ENCODE measurements at regions not wholly inside any gene's neighbourhood (a gene's known extent, or its start where the extent isn't known, plus 50 kb on each side); places are given as distances from the start of the nearest gene placed in this dataset.

- Histone ChIP-seq H3K27me3 (ENCODE audit: control insufficient read depth, insufficient read depth, low read length) (no peaks in the 10 kb centered on the region), H3K36me3 (ENCODE audit: control insufficient read depth, insufficient read depth, low read length) (no peaks in the 10 kb centered on the region), H3K4me3 (ENCODE audit: low read depth, low read length) (no peak overlapping the region)
- DNase-seq (ENCODE audit: low read depth), result no peak
- no peak for FAIRE-seq
- TF ChIP-seq CTCF (IDR thresholded peaks at IDR 0.05; ENCODE audit: insufficient read depth, low read length, severe bottlenecking), result no peak
Measured at GRCh38 chr5:174984863-174985262, 260.5 kb downstream of the MSX2 start.

- DNase-seq (ENCODE audit: low read depth), result no peak
- no peaks in the 10 kb centered on the region for H3K36me3 ChIP-seq (ENCODE audit: control insufficient read depth, insufficient read depth, low read length)
- no peak overlapping the region for H3K4me3 ChIP-seq (ENCODE audit: low read depth, low read length)
- FAIRE-seq, result no peak
- TF ChIP-seq CTCF (IDR thresholded peaks at IDR 0.05; ENCODE audit: insufficient read depth, low read length, severe bottlenecking), result no peak
- no peaks in the 10 kb centered on the region for H3K27me3 ChIP-seq (ENCODE audit: control insufficient read depth, insufficient read depth, low read length)
Measured at GRCh38 chr5:174982485-174982884, 258.1 kb downstream of the MSX2 start.

- H3K4me3 ChIP-seq (ENCODE audit: low read depth, low read length), result no peak overlapping the region
- no peak for DNase-seq (ENCODE audit: low read depth)
- H3K27me3 ChIP-seq (ENCODE audit: control insufficient read depth, insufficient read depth, low read length), result no peaks in the 10 kb centered on the region
- no peaks in the 10 kb centered on the region for H3K36me3 ChIP-seq (ENCODE audit: control insufficient read depth, insufficient read depth, low read length)
- FAIRE-seq, result no peak
- TF ChIP-seq CTCF (IDR thresholded peaks at IDR 0.05; ENCODE audit: insufficient read depth, low read length, severe bottlenecking), result no peak
Measured at GRCh38 chr5:174981416-174981815, 257.0 kb downstream of the MSX2 start.

- no peaks in the 10 kb centered on the region for H3K27me3 ChIP-seq (ENCODE audit: control insufficient read depth, insufficient read depth, low read length)
- no peak overlapping the region for H3K4me3 ChIP-seq (ENCODE audit: low read depth, low read length)
- no peaks in the 10 kb centered on the region for H3K36me3 ChIP-seq (ENCODE audit: control insufficient read depth, insufficient read depth, low read length)
- TF ChIP-seq CTCF (IDR thresholded peaks at IDR 0.05; ENCODE audit: insufficient read depth, low read length, severe bottlenecking), result no peak
- DNase-seq (ENCODE audit: low read depth) (no peak), FAIRE-seq (no peak)
Measured at GRCh38 chr5:174980952-174981351, 256.6 kb downstream of the MSX2 start.

GRCh38 chr5:174972291-174972690, 247.9 kb downstream of the MSX2 start:
- Histone ChIP-seq H3K4me3 (ENCODE audit: low read depth, low read length) (no peak overlapping the region), H3K36me3 (ENCODE audit: control insufficient read depth, insufficient read depth, low read length) (no peaks in the 10 kb centered on the region), H3K27me3 (ENCODE audit: control insufficient read depth, insufficient read depth, low read length) (no peaks in the 10 kb centered on the region)
- FAIRE-seq (no peak), DNase-seq (ENCODE audit: low read depth) (peak; percentile 5)
- TF ChIP-seq CTCF (IDR thresholded peaks at IDR 0.05; ENCODE audit: insufficient read depth, low read length, severe bottlenecking), result no peak

GRCh38 chr5:174971210-174971609, 246.8 kb downstream of the MSX2 start:
- no peak for FAIRE-seq

More at GRCh38 chr5:174971210-174971609, 246.8 kb downstream of the MSX2 start:
- no peaks in the 10 kb centered on the region for H3K36me3 ChIP-seq (ENCODE audit: control insufficient read depth, insufficient read depth, low read length)
- H3K4me3 ChIP-seq (ENCODE audit: low read depth, low read length), result no peak overlapping the region
- H3K27me3 ChIP-seq (ENCODE audit: control insufficient read depth, insufficient read depth, low read length), result no peaks in the 10 kb centered on the region
- DNase-seq (ENCODE audit: low read depth), result no peak
- no peak for TF ChIP-seq CTCF (IDR thresholded peaks at IDR 0.05; ENCODE audit: insufficient read depth, low read length, severe bottlenecking)
